ENCODE measurements at regions not wholly inside any gene's neighbourhood (a gene's known extent, or its start where the extent isn't known, plus 50 kb on each side); places are given as distances from the start of the nearest gene placed in this dataset.

GRCh38 chr10:63886281-63887022, 365.3 kb downstream of the REEP3 start:
- no peak for TF ChIP-seq POLR2A (IDR thresholded peaks at IDR 0.05)
- TF ChIP-seq CTCF (IDR thresholded peaks at IDR 0.05), result no peak

All from body of pancreas (tissue), 4 donors.